IPS-15b (cell line): ENCODE measurements at regions not wholly inside any gene's neighbourhood (a gene's known extent, or its start where the extent isn't known, plus 50 kb on each side); places are given as distances from the start of the nearest gene placed in this dataset.
"Not testable (repeated sequence)": the region's sequence is repeated elsewhere in the genome, so short reads cannot be mapped to it uniquely, and the experiment has no call there.

ENCODE experiments used
- H3K27me3 ChIP-seq: one replicate; pipeline ENCODE4 v1.6.1; 2013; ENCODE audit warnings: low read length; ENCODE audit not compliant: control insufficient read depth, insufficient read depth
- H3K36me3 ChIP-seq: one replicate; pipeline ENCODE4 v1.6.1; 2013; ENCODE audit warnings: low read length; ENCODE audit not compliant: control insufficient read depth, insufficient read depth
- H3K4me1 ChIP-seq: one replicate; pipeline ENCODE4 v1.6.1; 2013; ENCODE audit warnings: mild to moderate bottlenecking, low read length; ENCODE audit not compliant: control insufficient read depth, insufficient read depth
- H3K4me3 ChIP-seq: one replicate; pipeline ENCODE4 v1.5.1; 2013; ENCODE audit warnings: low read depth, low read length
- H3K9ac ChIP-seq: one replicate; pipeline ENCODE4 v1.6.1; 2013; ENCODE audit warnings: low read depth, mild to moderate bottlenecking, low read length
- H3K9me3 ChIP-seq: one replicate; pipeline ENCODE4 v1.6.1; 2013; ENCODE audit warnings: mild to moderate bottlenecking, low read length; ENCODE audit not compliant: control insufficient read depth, insufficient read depth

DNA sequence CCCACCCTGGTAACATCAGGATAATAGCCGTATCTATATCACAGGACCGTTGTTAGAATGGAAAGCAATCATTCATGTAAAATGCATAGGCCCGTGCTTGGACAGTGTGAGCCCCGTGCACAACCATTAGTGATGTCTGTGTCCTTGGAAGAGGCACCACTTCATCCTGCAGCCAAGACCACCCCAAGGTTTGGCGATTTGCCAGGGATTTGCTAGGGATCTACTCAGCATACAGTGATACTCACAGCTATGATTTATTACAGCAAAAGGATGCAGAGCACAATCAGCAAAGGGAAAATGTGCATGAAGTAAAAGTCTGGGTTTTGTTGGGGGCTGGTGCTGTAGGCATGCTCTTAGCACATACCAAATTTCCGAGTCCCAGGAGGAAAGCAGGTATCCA lies 115.9 kb upstream of the PHACTR3 start:
- not testable (repeated sequence) for H3K4me1 ChIP-seq, H3K9me3 ChIP-seq, H3K27me3 ChIP-seq, H3K9ac ChIP-seq, H3K36me3 ChIP-seq, H3K4me3 ChIP-seq

DNA sequence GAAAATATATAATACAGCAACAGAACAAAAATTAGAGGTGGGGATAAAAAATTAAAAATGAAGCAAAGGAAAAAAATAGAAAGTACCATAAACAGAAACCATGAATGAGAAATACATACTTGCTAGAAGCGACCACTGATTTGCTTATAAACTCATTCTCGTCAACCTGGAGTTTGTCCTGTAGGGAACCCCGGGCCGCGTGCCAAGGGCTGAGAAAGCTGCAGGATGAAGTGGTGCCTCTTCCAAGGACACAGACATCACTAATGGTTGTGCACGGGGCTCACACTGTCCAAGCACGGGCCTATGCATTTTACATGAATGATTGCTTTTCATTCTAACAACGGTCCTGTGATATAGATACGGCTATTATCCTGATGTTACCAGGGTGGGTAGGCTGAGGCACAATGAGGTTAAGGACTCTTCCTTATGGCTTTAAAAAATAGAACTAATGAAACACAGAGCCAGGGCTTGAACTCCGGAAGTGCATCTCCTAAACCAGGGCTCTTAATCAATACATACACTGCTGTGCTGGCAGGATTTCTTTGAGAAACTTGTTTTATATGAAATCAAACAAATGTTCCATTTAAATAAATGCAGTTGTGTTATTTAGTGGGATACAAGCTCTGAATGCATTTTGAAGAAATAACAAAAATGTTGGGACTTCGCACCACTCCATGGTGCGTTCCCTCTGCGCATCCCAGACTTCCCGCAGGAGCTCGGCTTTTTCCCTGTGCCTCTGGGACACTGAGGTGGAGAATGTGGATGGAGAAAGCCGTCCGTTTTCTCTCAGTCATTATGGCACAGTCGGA lies 113.9 kb upstream of the PHACTR3 start:
- H3K9ac ChIP-seq, H3K9me3 ChIP-seq, H3K36me3 ChIP-seq, H3K4me1 ChIP-seq, H3K4me3 ChIP-seq, H3K27me3 ChIP-seq: not testable (repeated sequence)

DNA sequence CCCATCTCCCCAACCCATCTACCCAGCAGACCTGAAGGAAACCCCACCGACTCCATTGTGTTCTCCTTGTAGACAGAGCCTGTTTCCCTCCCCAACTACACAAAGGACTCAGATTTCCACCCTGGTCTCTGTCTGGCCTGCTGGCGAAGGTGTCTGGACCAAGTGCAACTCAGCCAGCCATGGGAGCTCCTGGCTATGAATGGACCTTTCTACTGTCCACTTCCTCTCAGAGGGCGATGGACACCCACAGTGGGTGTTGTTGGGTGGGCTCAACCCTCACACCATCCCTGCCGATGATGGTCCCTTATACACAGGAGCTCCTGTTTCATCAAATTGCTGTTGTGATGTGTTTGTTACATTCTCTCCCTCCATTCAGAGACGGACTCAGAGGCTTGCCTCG lies 112.5 kb upstream of the PHACTR3 start:
- no peaks in the 10 kb centered on the region for H3K36me3 ChIP-seq
- no peaks in the 10 kb centered on the region for H3K4me1 ChIP-seq
- H3K9me3 ChIP-seq, result no peaks in the 10 kb centered on the region
- H3K27me3 ChIP-seq, result peaks cover 6% of the 10 kb centered on the region
- H3K9ac ChIP-seq, result no peak overlapping the region
- no peak overlapping the region for H3K4me3 ChIP-seq

DNA sequence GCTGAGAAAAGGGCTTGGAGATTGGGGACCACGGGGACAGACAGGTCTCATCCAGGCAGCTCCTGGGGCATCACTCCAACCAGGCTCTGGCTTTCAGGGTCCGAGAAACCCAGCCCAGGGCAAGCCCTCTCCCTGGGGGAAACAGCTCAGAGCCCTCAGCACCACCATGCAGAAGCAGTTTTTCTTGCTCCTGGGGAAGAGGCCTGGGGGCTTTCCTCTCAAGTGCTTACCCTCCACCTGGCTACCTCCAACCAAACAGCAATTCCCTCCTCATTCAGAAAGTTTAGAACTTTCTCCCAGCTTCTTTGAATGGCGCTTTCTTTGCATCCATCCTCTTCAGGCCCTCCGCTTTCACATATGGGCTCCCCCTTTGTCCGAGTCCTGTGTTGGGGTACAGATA lies 110.4 kb upstream of the PHACTR3 start:
- Histone ChIP-seq H3K36me3 (no peaks in the 10 kb centered on the region), H3K9me3 (no peaks in the 10 kb centered on the region), H3K4me3 (no peak overlapping the region), H3K27me3 (peaks cover 6% of the 10 kb centered on the region), H3K4me1 (no peaks in the 10 kb centered on the region), H3K9ac (no peak overlapping the region)

DNA sequence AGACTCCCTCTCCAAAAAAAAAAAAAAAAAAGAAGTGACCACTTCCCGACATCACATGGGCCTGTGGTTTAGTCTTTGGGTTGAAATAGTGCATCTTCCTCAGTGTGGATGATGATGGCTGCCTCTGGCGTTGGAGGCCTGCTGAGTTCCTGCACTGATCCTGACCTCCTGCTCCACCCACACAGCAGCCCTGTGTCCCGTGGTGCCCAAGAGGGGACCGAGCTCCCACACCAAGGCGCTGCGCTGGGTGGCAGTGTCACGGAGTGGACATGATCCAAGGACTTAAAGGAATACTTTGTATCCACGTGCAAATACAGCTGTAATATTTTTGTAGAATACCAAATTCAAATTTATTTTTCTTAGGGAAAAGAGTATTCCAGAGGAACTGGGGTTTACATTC lies 109.2 kb upstream of the PHACTR3 start:
- H3K4me1 ChIP-seq, result no peaks in the 10 kb centered on the region
- no peak overlapping the region for H3K9ac ChIP-seq
- no peak overlapping the region for H3K4me3 ChIP-seq
- no peaks in the 10 kb centered on the region for H3K36me3 ChIP-seq
- H3K9me3 ChIP-seq, result no peaks in the 10 kb centered on the region
- H3K27me3 ChIP-seq, result peaks cover 6% of the 10 kb centered on the region

DNA sequence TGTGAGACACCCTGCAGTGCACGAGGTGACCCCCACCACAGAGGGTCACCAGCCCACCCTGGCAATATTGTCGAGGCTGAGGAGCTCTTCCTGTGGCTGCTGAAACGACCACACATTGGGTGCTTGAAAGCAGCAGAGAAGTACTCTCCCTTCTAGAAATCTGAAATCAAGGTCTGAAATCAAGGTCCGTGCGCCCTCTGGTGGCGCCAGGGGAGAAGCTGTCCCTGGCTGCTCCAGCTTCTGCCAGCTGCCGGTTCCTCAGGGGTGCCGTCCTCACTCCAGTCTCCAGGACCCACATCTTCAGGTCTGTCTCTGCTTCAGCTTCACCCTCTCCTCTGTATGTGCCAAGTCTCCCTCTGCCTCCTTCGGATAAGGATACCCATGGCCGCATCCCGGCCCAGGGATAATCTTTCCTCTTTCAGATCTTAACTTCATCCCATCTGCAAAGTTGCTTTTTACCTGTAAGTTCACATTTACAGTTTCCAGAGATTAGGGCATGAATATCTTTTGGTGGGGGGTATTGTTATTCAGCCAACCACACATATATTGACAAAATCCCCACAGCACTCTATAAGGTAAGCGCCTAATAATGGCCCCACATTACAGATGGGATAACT lies 108.3 kb upstream of the PHACTR3 start:
- Histone ChIP-seq H3K36me3 (no peaks in the 10 kb centered on the region), H3K4me3 (no peak overlapping the region), H3K4me1 (no peaks in the 10 kb centered on the region), H3K9me3 (no peaks in the 10 kb centered on the region), H3K9ac (no peak overlapping the region), H3K27me3 (peaks cover 6% of the 10 kb centered on the region)

DNA sequence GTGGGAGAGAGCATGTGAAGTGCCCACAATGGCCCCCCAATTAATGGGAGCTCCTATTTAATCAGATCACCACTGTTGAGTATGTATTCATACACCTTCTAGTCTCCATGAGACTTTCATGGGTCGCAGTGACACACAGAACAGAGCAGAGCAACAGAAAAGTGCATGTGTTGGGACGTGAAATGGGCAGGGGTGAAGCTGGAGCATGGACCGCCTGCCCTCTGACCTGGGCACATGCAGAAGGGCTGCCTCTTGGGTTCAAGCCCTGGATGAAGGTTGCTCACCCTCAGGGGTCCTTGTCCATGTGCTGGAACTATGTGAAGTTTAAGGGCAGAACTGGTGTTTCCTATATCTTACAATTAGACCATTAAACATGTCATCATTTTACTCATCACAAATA lies 106.0 kb upstream of the PHACTR3 start:
- Histone ChIP-seq H3K9me3 (no peaks in the 10 kb centered on the region), H3K36me3 (no peaks in the 10 kb centered on the region), H3K4me3 (no peak overlapping the region), H3K4me1 (no peaks in the 10 kb centered on the region), H3K9ac (no peak overlapping the region), H3K27me3 (peaks cover 6% of the 10 kb centered on the region)

DNA sequence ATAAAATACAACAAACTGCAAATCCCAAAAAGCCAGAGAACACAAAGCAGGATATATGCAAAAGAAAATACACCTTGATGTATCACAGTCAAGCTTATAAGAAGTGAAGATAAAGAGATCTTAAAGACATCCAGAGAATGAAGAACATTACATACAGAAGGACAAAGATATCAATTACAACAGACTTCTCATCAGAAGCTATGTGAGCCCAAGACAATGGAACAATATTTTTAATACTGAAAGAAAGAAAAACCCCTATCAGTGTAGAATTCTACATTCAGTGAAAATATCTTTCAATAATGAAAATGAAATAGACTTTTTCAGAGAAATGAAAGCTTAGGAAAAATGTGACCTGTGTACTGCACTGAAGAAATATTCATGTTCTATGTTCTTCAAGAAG lies 104.5 kb upstream of the PHACTR3 start:
- H3K9me3 ChIP-seq, result no peaks in the 10 kb centered on the region
- H3K9ac ChIP-seq, result no peak overlapping the region
- peaks cover 6% of the 10 kb centered on the region for H3K27me3 ChIP-seq
- H3K36me3 ChIP-seq, result no peaks in the 10 kb centered on the region
- H3K4me1 ChIP-seq, result no peaks in the 10 kb centered on the region
- no peak overlapping the region for H3K4me3 ChIP-seq

DNA sequence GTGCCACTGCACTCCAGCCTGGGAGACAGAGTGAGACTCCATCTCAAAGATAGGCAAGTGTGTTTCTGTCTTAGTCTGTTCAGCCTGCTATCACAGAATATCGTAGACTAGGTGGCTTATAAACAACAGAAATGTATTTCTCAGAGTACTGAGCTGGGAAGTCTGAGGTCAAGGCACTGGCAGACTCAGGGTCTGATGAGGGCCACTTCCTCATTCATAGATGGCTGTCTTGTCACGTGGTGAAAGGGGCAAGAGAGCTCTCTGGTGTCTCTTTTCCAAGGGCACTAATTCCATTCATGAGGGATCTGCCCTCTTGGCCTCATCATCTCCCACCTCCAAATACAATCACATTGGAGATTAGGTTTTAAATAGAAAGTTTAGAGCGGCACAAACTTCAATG lies 95.6 kb upstream of the PHACTR3 start:
- Histone ChIP-seq H3K4me3 (no peak overlapping the region), H3K4me1 (no peaks in the 10 kb centered on the region)

DNA sequence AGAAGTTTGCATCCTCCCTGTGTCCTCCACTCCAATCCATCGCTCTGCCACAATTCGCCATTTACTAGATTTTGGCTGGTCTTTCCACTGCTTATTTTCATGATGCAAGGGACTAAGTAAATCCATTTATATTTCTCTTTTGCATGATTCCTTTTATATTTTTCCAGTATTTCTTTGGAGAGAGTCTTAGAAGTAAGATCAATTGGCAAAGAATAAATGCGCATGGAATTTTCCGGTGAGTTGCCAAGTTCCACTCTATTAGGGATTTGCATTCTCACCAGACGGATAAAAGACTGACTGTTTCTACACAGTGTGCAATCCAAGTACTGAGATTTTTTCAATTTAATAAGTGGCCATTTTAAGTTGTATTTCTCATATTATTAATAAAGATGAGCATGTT lies 91.7 kb upstream of the PHACTR3 start:
- no peaks in the 10 kb centered on the region for H3K4me1 ChIP-seq
- H3K27me3 ChIP-seq, result peaks cover 3% of the 10 kb centered on the region
- H3K9ac ChIP-seq, result no peak overlapping the region
- H3K4me3 ChIP-seq, result no peak overlapping the region
- no peaks in the 10 kb centered on the region for H3K36me3 ChIP-seq
- no peaks in the 10 kb centered on the region for H3K9me3 ChIP-seq

More for the DNA sequence above, 95.6 kb upstream of the PHACTR3 start:
- Histone ChIP-seq H3K36me3 (no peaks in the 10 kb centered on the region), H3K27me3 (no peaks in the 10 kb centered on the region), H3K9ac (no peak overlapping the region), H3K9me3 (no peaks in the 10 kb centered on the region)

DNA sequence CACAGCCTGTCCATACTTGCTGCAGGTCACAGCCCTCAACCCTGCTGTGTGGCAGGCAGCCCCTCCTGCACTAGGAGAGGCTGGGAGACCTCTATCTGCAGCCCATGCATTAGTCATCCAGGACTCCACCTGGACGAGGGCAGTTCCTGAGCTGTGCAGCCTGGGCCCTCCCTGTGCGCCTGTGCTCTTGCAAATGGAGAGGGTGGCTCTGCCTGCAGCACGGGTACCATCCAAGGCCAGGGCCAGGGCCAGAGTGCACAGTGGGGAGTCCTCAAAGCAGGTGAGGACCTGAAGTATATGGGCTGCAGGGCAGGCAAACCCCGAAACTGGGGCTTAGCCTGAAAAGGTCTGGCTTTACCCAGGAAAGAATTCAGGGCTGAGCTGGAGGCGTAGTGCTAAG lies 89.8 kb upstream of the PHACTR3 start:
- Histone ChIP-seq H3K4me1 (no peaks in the 10 kb centered on the region), H3K27me3 (peaks cover 3% of the 10 kb centered on the region), H3K36me3 (no peaks in the 10 kb centered on the region), H3K4me3 (no peak overlapping the region), H3K9me3 (no peaks in the 10 kb centered on the region), H3K9ac (no peak overlapping the region)
